GM19397 (cell line): ENCODE measurements at regions not wholly inside any gene's neighbourhood (a gene's known extent, or its start where the extent isn't known, plus 50 kb on each side); places are given as distances from the start of the nearest gene placed in this dataset.
"Not testable (repeated sequence)": the region's sequence is repeated elsewhere in the genome, so short reads cannot be mapped to it uniquely, and the experiment has no call there.

ENCODE experiments used
- ATAC-seq: cut with Tn5 transposase; IDR thresholded peaks from one replicate; pipeline ENCODE4 v1.9.1; 2021; ENCODE audit warnings: mild to moderate bottlenecking, moderate library complexity; ENCODE audit not compliant: unreplicated experiment

GRCh38 chr2:7368211-7368610, 451.0 kb downstream of the RNF144A start:
- ATAC-seq: no peak

- no peak for ATAC-seq
Observed at GRCh38 chr2:7373156-7373555, 455.9 kb downstream of the RNF144A start.

GRCh38 chr2:7375901-7376300, 458.7 kb downstream of the RNF144A start:
- no peak for ATAC-seq

GRCh38 chr2:7377916-7378569, 460.8 kb downstream of the RNF144A start:
- ATAC-seq: no peak

GRCh38 chr2:7378591-7378990, 461.4 kb downstream of the RNF144A start:
- no peak for ATAC-seq

- ATAC-seq: no peak
Observed at GRCh38 chr2:7379799-7380198, 462.6 kb downstream of the RNF144A start.

GRCh38 chr2:7384773-7385349, 467.6 kb downstream of the RNF144A start:
- no peak for ATAC-seq

- not testable (repeated sequence) for ATAC-seq
Observed at GRCh38 chr2:7390311-7390710, 473.1 kb downstream of the RNF144A start.

- ATAC-seq: no peak
Observed at GRCh38 chr2:7392076-7392787, 475.0 kb downstream of the RNF144A start.

- ATAC-seq: no peak
Observed at GRCh38 chr2:7394195-7394594, 477.0 kb downstream of the RNF144A start.

- no peak for ATAC-seq
Observed at GRCh38 chr2:7400628-7401027, 483.4 kb downstream of the RNF144A start.

- ATAC-seq: no peak
Observed at GRCh38 chr2:7403092-7403775, 486.0 kb downstream of the RNF144A start.

GRCh38 chr2:7405861-7406715, 488.9 kb downstream of the RNF144A start:
- ATAC-seq: no peak

GRCh38 chr2:7407001-7407400, 489.8 kb downstream of the RNF144A start:
- no peak for ATAC-seq

- ATAC-seq: no peak
Observed at GRCh38 chr2:7407906-7408680, 490.9 kb downstream of the RNF144A start.

GRCh38 chr2:7411691-7412090, 494.5 kb downstream of the RNF144A start:
- ATAC-seq: no peak

- no peak for ATAC-seq
Observed at GRCh38 chr2:7417845-7418742, 500.9 kb downstream of the RNF144A start.

GRCh38 chr2:7419186-7419585, 502.0 kb downstream of the RNF144A start:
- ATAC-seq: no peak

- ATAC-seq: no peak
Observed at GRCh38 chr2:7419814-7420311, 502.7 kb downstream of the RNF144A start.
